ENCODE measurements at regions not wholly inside any gene's neighbourhood (a gene's known extent, or its start where the extent isn't known, plus 50 kb on each side); places are given as distances from the start of the nearest gene placed in this dataset.

DNA sequence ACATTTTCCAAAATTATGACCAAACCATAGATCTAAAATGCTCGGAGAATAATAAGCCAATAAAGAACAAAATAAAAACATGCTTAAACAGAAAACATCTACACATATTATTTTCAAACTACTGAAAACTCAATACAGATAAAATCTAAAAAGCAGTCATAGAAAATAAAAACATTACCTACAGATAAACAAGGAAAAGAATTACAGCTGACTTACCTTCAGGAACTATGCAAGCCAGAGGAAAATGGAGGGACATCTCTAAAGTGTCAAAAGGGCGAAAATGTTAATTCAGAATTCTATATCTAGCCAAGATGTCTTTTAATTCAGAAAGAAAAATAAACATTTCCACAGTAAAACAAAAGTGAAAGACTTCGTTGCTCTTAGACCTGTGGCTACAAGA lies 112.9 kb upstream of the GYPC start:
- no peak for TF ChIP-seq CTCF (IDR thresholded peaks at IDR 0.05)
- DNase-seq (ENCODE audit: low spot score in 2 of 2) = no peak
- no peak overlapping the region for H3K4me3 ChIP-seq (ENCODE audit: low read depth, poor library complexity, severe bottlenecking)
- WGBS, 2 donors = 75 to 81% methylated on average over 3 of the region's 3 CpGs
- intact Hi-C loops (cut with DNase I; ENCODE audit: low total_unique reads) = no loop called here

- intact Hi-C loops (cut with DNase I; ENCODE audit: low total_unique reads) = no loop called here
- TF ChIP-seq CTCF (IDR thresholded peaks at IDR 0.05) (no peak), POLR2A (IDR thresholded peaks at IDR 0.05) (no peak)
- DNase-seq (ENCODE audit: low spot score in 2 of 2) = no peak
- H3K4me3 ChIP-seq (ENCODE audit: low read depth, poor library complexity, severe bottlenecking) = no peak overlapping the region
- 94% methylated on average over 11 of the region's 11 CpGs for whole genome bisulfite sequencing, 2 donors
Observed at GRCh38 chr2:126558029-126558428, 97.9 kb upstream of the GYPC start.

GRCh38 chr2:126568734-126569133 lies 87.2 kb upstream of the GYPC start:
- intact Hi-C loops (cut with DNase I; ENCODE audit: low total_unique reads) = no loop called here
- no peak for TF ChIP-seq POLR2A (IDR thresholded peaks at IDR 0.05)
- no peak for TF ChIP-seq CTCF (IDR thresholded peaks at IDR 0.05)
- DNase-seq (ENCODE audit: low spot score in 2 of 2) = no peak
- no peak overlapping the region for H3K4me3 ChIP-seq (ENCODE audit: low read depth, poor library complexity, severe bottlenecking)

GRCh38 chr2:126571403-126571802 lies 84.6 kb upstream of the GYPC start:
- 55 to 69% methylated on average over 3 of the region's 3 CpGs for WGBS, 2 donors
- TF ChIP-seq POLR2A (IDR thresholded peaks at IDR 0.05) = no peak
- TF ChIP-seq CTCF (IDR thresholded peaks at IDR 0.05) = no peak
- no peak for DNase-seq (ENCODE audit: low spot score in 2 of 2)
- H3K4me3 ChIP-seq (ENCODE audit: low read depth, poor library complexity, severe bottlenecking) = no peak overlapping the region
- intact Hi-C loops (cut with DNase I; ENCODE audit: low total_unique reads) = no loop called here

GRCh38 chr2:126575631-126576030 lies 80.3 kb upstream of the GYPC start:
- intact Hi-C loops (cut with DNase I; ENCODE audit: low total_unique reads) = no loop called here
- WGBS, 2 donors = 73 to 82% methylated on average over 1 of the region's 1 CpG

More at GRCh38 chr2:126575631-126576030, 80.3 kb upstream of the GYPC start:
- no peak overlapping the region for H3K4me3 ChIP-seq (ENCODE audit: low read depth, poor library complexity, severe bottlenecking)
- DNase-seq (ENCODE audit: low spot score in 2 of 2) = no peak
- no peak for TF ChIP-seq CTCF (IDR thresholded peaks at IDR 0.05)
- TF ChIP-seq POLR2A (IDR thresholded peaks at IDR 0.05) = no peak

All from lower leg skin (tissue), 4 donors.